ENCODE measurements at regions not wholly inside any gene's neighbourhood (a gene's known extent, or its start where the extent isn't known, plus 50 kb on each side); places are given as distances from the start of the nearest gene placed in this dataset.

DNA sequence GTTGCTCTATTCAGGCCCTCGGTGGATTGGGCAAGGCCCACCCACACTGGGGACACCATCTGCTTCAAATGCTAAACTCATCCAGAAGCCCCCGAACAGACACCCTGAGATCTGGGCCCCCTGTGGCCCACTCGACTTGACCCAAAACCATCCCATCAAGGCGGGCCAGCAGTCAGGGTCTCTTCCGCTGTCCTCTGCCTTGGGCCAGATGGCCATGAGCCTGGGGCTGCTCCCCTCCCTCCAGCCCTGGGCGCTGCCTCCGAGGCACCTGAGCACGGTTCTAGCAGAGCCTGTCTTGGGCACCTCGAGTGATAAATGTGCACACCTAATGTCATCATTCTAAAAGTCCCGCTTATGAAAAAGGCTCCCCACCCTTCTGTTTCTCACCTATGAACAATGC is 449.4 kb downstream of the TCERG1L start:
- intact Hi-C loops (cut with DNase I): no loop called here
- H3K9me3 ChIP-seq: no peaks in the 10 kb centered on the region
- no peaks in the 10 kb centered on the region for H3K36me3 ChIP-seq
- DNase-seq (ENCODE audit: low spot score in 2 of 2): peak in 1 of 2 donors; percentile 47
- H3K4me1 ChIP-seq: no peaks in the 10 kb centered on the region
- no peak overlapping the region for H3K27ac ChIP-seq
- TF ChIP-seq, protein P1, sequence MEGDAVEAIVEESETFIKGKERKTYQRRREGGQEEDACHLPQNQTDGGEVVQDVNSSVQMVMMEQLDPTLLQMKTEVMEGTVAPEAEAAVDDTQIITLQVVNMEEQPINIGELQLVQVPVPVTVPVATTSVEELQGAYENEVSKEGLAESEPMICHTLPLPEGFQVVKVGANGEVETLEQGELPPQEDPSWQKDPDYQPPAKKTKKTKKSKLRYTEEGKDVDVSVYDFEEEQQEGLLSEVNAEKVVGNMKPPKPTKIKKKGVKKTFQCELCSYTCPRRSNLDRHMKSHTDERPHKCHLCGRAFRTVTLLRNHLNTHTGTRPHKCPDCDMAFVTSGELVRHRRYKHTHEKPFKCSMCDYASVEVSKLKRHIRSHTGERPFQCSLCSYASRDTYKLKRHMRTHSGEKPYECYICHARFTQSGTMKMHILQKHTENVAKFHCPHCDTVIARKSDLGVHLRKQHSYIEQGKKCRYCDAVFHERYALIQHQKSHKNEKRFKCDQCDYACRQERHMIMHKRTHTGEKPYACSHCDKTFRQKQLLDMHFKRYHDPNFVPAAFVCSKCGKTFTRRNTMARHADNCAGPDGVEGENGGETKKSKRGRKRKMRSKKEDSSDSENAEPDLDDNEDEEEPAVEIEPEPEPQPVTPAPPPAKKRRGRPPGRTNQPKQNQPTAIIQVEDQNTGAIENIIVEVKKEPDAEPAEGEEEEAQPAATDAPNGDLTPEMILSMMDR (IDR thresholded peaks at IDR 0.05): no peak
- H3K27me3 ChIP-seq: no peaks in the 10 kb centered on the region
- H3K4me3 ChIP-seq: no peak overlapping the region

DNA sequence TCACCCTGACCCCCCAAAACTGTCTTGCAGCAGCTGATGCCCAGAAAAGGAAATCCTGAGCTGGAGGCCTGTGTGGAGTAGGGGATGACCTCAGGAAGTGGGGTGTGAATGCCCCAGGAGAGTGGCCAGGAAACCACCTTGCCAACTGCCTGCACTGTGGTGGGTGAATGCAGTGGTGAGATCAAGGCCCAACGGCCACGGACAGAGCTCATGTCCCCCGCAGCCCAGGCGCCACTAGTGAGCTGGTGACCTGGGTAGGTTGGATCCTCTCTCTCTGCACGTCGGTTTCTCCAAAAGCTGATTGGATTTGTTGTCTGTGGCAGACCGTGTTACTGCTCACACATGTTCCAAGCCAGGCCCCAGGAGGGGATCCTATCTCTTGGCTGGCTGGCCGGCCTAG is 448.9 kb downstream of the TCERG1L start:
- intact Hi-C loops (cut with DNase I): no loop called here
- no peak overlapping the region for H3K4me3 ChIP-seq
- no peaks in the 10 kb centered on the region for H3K36me3 ChIP-seq
- TF ChIP-seq, protein P1 (IDR thresholded peaks at IDR 0.05): no peak
- H3K9me3 ChIP-seq: no peaks in the 10 kb centered on the region
- DNase-seq (ENCODE audit: low spot score in 2 of 2): peak in 1 of 2 donors; percentile 27
- no peaks in the 10 kb centered on the region for H3K4me1 ChIP-seq
- H3K27me3 ChIP-seq: no peaks in the 10 kb centered on the region
- no peak overlapping the region for H3K27ac ChIP-seq

DNA sequence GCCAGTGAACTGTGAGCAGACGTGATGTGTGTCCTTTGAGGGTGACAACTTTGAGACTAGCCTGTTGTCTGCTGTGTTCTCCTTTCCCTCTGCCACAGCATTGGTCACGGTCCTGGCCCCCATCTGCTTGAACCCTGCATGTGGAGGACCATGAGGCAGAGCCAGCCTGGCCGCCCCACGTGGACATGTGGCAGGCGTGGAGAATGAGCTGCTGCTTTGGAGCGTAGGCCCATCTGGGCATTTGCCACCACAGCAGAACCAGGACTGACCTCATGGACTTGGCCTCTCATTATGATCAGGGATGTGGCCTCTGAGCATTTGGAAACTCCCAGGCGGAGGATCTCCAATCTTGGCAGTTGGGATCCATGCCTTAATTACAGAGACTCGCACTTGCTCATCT is 448.5 kb downstream of the TCERG1L start:
- Histone ChIP-seq H3K27ac (no peak overlapping the region), H3K4me3 (no peak overlapping the region)

DNA sequence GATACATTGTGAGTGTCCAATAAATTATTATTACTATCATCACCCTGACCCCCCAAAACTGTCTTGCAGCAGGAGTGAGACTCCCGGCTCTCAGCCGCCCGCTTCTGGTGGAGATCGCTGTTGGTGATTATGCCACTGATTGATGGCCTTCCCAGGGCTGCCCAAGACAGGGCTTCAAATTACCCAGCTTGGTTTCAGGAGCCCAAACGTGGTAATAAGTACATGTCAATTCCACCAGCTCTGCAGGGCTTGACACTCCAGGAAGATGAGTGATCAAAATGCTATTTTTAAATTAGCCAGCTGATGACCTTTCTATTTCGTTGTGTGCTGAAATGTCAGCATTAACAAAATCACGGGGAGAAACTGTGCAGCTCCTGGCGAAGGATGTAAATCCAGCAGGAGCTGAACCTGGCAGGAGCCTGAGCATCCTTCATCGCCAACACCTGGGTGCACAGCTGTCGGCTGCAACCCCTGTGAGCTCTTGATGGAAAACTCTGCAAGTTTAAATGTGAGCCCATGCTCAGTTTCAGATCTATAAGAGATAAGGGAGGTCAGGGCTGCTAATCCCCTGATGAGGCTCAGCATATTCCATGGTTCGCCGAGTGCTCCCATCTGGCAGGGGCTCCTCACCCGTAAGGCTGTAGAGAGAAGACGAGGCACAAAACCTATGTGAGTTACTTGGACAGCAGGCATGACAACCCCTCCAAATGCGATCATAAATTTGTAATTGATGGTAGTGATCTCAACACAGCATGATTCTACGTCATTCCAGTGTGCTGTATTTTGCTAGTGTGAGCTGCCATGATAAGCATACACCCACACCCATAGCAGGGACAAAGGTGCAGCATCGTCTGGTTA is 446.3 kb downstream of the TCERG1L start:
- Histone ChIP-seq H3K4me1 (no peaks in the 10 kb centered on the region), H3K36me3 (no peaks in the 10 kb centered on the region), H3K9me3 (no peaks in the 10 kb centered on the region), H3K27ac (no peak overlapping the region), H3K27me3 (no peaks in the 10 kb centered on the region), H3K4me3 (no peak overlapping the region)
- TF ChIP-seq, protein P1 (IDR thresholded peaks at IDR 0.05): no peak
- DNase-seq (ENCODE audit: low spot score in 2 of 2): no peak
- intact Hi-C loops (cut with DNase I): no loop called here

More for the DNA sequence above, 448.5 kb downstream of the TCERG1L start:
- Histone ChIP-seq H3K36me3 (no peaks in the 10 kb centered on the region), H3K9me3 (no peaks in the 10 kb centered on the region), H3K4me1 (no peaks in the 10 kb centered on the region), H3K27me3 (no peaks in the 10 kb centered on the region)
- peak in 1 of 2 donors; percentile 37 for DNase-seq (ENCODE audit: low spot score in 2 of 2)
- intact Hi-C loops (cut with DNase I): no loop called here
- TF ChIP-seq, protein P1 (IDR thresholded peaks at IDR 0.05): no peak

DNA sequence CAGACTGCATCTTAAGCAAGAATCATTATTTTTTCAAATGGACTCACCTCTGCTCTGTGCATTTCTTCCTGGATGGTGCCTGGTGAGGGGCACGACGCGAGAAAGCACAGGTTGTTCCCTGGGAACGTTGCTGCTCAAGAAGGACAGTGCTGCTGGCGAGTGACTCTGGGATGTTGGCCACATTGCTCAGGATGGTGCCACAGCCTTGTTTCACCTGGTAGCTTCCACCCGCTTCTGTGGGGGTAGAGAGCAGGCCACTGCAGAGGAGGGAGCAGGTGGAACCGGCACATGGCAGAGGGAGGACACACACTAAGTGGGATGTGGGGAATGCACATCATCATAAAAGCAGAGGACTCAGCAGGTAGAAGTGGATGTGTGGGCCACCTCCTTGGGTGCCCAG is 444.7 kb downstream of the TCERG1L start:
- Histone ChIP-seq H3K9me3 (no peaks in the 10 kb centered on the region), H3K27ac (no peak overlapping the region), H3K36me3 (no peaks in the 10 kb centered on the region), H3K27me3 (no peaks in the 10 kb centered on the region), H3K4me3 (no peak overlapping the region), H3K4me1 (no peaks in the 10 kb centered on the region)
- intact Hi-C loops (cut with DNase I): no loop called here
- TF ChIP-seq, protein P1 (IDR thresholded peaks at IDR 0.05): no peak
- DNase-seq (ENCODE audit: low spot score in 2 of 2): no peak

Data from ascending aorta (tissue), 2 donors.